Activated CD8-positive, alpha-beta memory T cell treated with anti-CD3 and anti-CD28 coated beads, Interleukin-2, amount 10 ng/mL, durations not matched to agents 7 days and 5 days (primary cell): ENCODE measurements at regions not wholly inside any gene's neighbourhood (a gene's known extent, or its start where the extent isn't known, plus 50 kb on each side); places are given as distances from the start of the nearest gene placed in this dataset.

Experiments used
- ATAC-seq: fragments of 150-1000 bp; cut with Tn5 transposase; one replicate; pipeline ENCODE4 v1.10.0; 2021; ENCODE audit warnings: moderate library complexity
- CTCF ChIA-PET: fragments of 350-600 bp; sonication (Branson Sonifier 250); formaldehyde crosslinking; loops from one replicate; lab custom pipeline; 2021; ENCODE audit warnings: antibody characterized with exemption; lab: Charles Lee
- DNase-seq: peaks from one replicate; pipeline ENCODE4 v3.0.0-alpha.2; 2020
- H3K27ac Mint-ChIP-seq: one replicate; pipeline ENCODE4 v1.8.0; 2021; ENCODE audit warnings: mild to moderate bottlenecking, mixed read lengths
- H3K27me3 Mint-ChIP-seq: one replicate; pipeline ENCODE4 v1.8.0; 2021; ENCODE audit warnings: mixed read lengths
- H3K36me3 Mint-ChIP-seq: one replicate; pipeline ENCODE4 v1.8.0; 2021; ENCODE audit warnings: mild to moderate bottlenecking, mixed read lengths
- H3K4me1 Mint-ChIP-seq: one replicate; pipeline ENCODE4 v1.8.0; 2021; ENCODE audit warnings: mixed read lengths
- H3K4me3 Mint-ChIP-seq: one replicate; pipeline ENCODE4 v1.8.0; 2021; ENCODE audit warnings: mild to moderate bottlenecking, moderate library complexity, mixed read lengths
- H3K9me3 Mint-ChIP-seq: one replicate; pipeline ENCODE4 v1.8.0; 2022; ENCODE audit warnings: low read depth, mixed read lengths

GRCh38 chr10:125377368-125377767, 217.0 kb upstream of the CTBP2 start:
- DNase-seq (no peak), ATAC-seq (no peak)
- peaks cover 3% of the 10 kb centered on the region for H3K9me3 Mint-ChIP-seq
- H3K27ac Mint-ChIP-seq, result no peak overlapping the region
- CTCF ChIA-PET, result interaction anchor here (1.5 kb wide), 1 partner anchor 9 kb away, joined by 4 read pairs; no protein-coding TSS in a partner anchor
- H3K27me3 Mint-ChIP-seq, result no peaks in the 10 kb centered on the region
- H3K4me1 Mint-ChIP-seq, result no peaks in the 10 kb centered on the region
- H3K36me3 Mint-ChIP-seq, result no peaks in the 10 kb centered on the region
- no peak overlapping the region for H3K4me3 Mint-ChIP-seq

- Mint-ChIP-seq H3K4me3 (no peak overlapping the region), H3K36me3 (no peaks in the 10 kb centered on the region), H3K27ac (no peak overlapping the region), H3K4me1 (no peaks in the 10 kb centered on the region), H3K27me3 (no peaks in the 10 kb centered on the region), H3K9me3 (no peaks in the 10 kb centered on the region)
- no peak for ATAC-seq
- CTCF ChIA-PET, result no interaction called here
- no peak for DNase-seq
Observed at GRCh38 chr10:125375210-125375609, 214.8 kb upstream of the CTBP2 start.

GRCh38 chr10:125373546-125373945, 213.2 kb upstream of the CTBP2 start:
- no peaks in the 10 kb centered on the region for H3K4me1 Mint-ChIP-seq
- no peak for ATAC-seq
- no peaks in the 10 kb centered on the region for H3K27me3 Mint-ChIP-seq
- no peaks in the 10 kb centered on the region for H3K36me3 Mint-ChIP-seq
- H3K4me3 Mint-ChIP-seq, result no peak overlapping the region
- H3K9me3 Mint-ChIP-seq, result no peaks in the 10 kb centered on the region
- H3K27ac Mint-ChIP-seq, result no peak overlapping the region
- CTCF ChIA-PET, result no interaction called here
- no peak for DNase-seq

GRCh38 chr10:125370578-125370977, 210.2 kb upstream of the CTBP2 start:
- DNase-seq (no peak), ATAC-seq (no peak)
- Mint-ChIP-seq H3K27ac (no peak overlapping the region), H3K4me3 (no peak overlapping the region), H3K36me3 (no peaks in the 10 kb centered on the region), H3K4me1 (no peaks in the 10 kb centered on the region), H3K27me3 (no peaks in the 10 kb centered on the region), H3K9me3 (no peaks in the 10 kb centered on the region)
- CTCF ChIA-PET, result no interaction called here

GRCh38 chr10:125369382-125370326, 209.3 kb upstream of the CTBP2 start:
- no peak overlapping the region for H3K4me3 Mint-ChIP-seq
- ATAC-seq (no peak), DNase-seq (no peak)
- CTCF ChIA-PET, result no interaction called here
- H3K36me3 Mint-ChIP-seq, result no peaks in the 10 kb centered on the region
- H3K9me3 Mint-ChIP-seq, result no peaks in the 10 kb centered on the region
- no peaks in the 10 kb centered on the region for H3K4me1 Mint-ChIP-seq
- no peak overlapping the region for H3K27ac Mint-ChIP-seq
- H3K27me3 Mint-ChIP-seq, result no peaks in the 10 kb centered on the region

- Mint-ChIP-seq H3K27ac (no peak overlapping the region), H3K27me3 (no peaks in the 10 kb centered on the region), H3K36me3 (no peaks in the 10 kb centered on the region), H3K9me3 (no peaks in the 10 kb centered on the region), H3K4me3 (no peak overlapping the region), H3K4me1 (no peaks in the 10 kb centered on the region)
- CTCF ChIA-PET, result no interaction called here
- ATAC-seq (no peak), DNase-seq (no peak)
Observed at GRCh38 chr10:125368146-125368545, 207.8 kb upstream of the CTBP2 start.

GRCh38 chr10:125363791-125364190, 203.4 kb upstream of the CTBP2 start:
- Mint-ChIP-seq H3K4me1 (no peaks in the 10 kb centered on the region), H3K27ac (no peak overlapping the region), H3K36me3 (no peaks in the 10 kb centered on the region), H3K27me3 (no peaks in the 10 kb centered on the region), H3K9me3 (no peaks in the 10 kb centered on the region), H3K4me3 (no peak overlapping the region)
- no peak for ATAC-seq
- CTCF ChIA-PET, result no interaction called here
- no peak for DNase-seq

GRCh38 chr10:125362950-125363349, 202.6 kb upstream of the CTBP2 start:
- CTCF ChIA-PET, result interaction anchor here (0.6 kb wide), 1 partner anchor 191 kb away, joined by 3 read pairs; no protein-coding TSS in a partner anchor
- H3K4me1 Mint-ChIP-seq, result no peaks in the 10 kb centered on the region
- H3K9me3 Mint-ChIP-seq, result no peaks in the 10 kb centered on the region
- H3K27ac Mint-ChIP-seq, result no peak overlapping the region
- no peak for ATAC-seq
- no peak overlapping the region for H3K4me3 Mint-ChIP-seq
- H3K36me3 Mint-ChIP-seq, result no peaks in the 10 kb centered on the region
- no peaks in the 10 kb centered on the region for H3K27me3 Mint-ChIP-seq
- DNase-seq, result no peak

GRCh38 chr10:125359401-125359800, 199.0 kb upstream of the CTBP2 start:
- Mint-ChIP-seq H3K4me3 (no peak overlapping the region), H3K27ac (no peak overlapping the region), H3K4me1 (no peaks in the 10 kb centered on the region), H3K36me3 (no peaks in the 10 kb centered on the region), H3K27me3 (no peaks in the 10 kb centered on the region), H3K9me3 (no peaks in the 10 kb centered on the region)
- DNase-seq (no peak), ATAC-seq (no peak)
- CTCF ChIA-PET, result no interaction called here

- CTCF ChIA-PET, result no interaction called here
- Mint-ChIP-seq H3K4me3 (no peak overlapping the region), H3K27me3 (no peaks in the 10 kb centered on the region), H3K4me1 (no peaks in the 10 kb centered on the region), H3K9me3 (no peaks in the 10 kb centered on the region), H3K36me3 (no peaks in the 10 kb centered on the region), H3K27ac (no peak overlapping the region)
- DNase-seq (no peak), ATAC-seq (no peak)
Observed at GRCh38 chr10:125355657-125356056, 195.3 kb upstream of the CTBP2 start.

GRCh38 chr10:125350519-125350918, 190.2 kb upstream of the CTBP2 start:
- CTCF ChIA-PET, result no interaction called here

GRCh38 chr10:125348536-125348935, 188.2 kb upstream of the CTBP2 start:
- H3K27ac Mint-ChIP-seq, result no peak overlapping the region

More at GRCh38 chr10:125350519-125350918, 190.2 kb upstream of the CTBP2 start:
- H3K9me3 Mint-ChIP-seq, result no peaks in the 10 kb centered on the region
- no peaks in the 10 kb centered on the region for H3K4me1 Mint-ChIP-seq
- H3K4me3 Mint-ChIP-seq, result no peak overlapping the region
- H3K27me3 Mint-ChIP-seq, result no peaks in the 10 kb centered on the region
- H3K27ac Mint-ChIP-seq, result no peak overlapping the region
- DNase-seq (no peak), ATAC-seq (no peak)
- H3K36me3 Mint-ChIP-seq, result no peaks in the 10 kb centered on the region

GRCh38 chr10:125344573-125345171, 184.3 kb upstream of the CTBP2 start:
- CTCF ChIA-PET, result no interaction called here
- no peaks in the 10 kb centered on the region for H3K27me3 Mint-ChIP-seq
- H3K36me3 Mint-ChIP-seq, result no peaks in the 10 kb centered on the region
- H3K4me1 Mint-ChIP-seq, result no peaks in the 10 kb centered on the region
- H3K27ac Mint-ChIP-seq, result no peak overlapping the region
- no peak overlapping the region for H3K4me3 Mint-ChIP-seq
- H3K9me3 Mint-ChIP-seq, result no peaks in the 10 kb centered on the region
- ATAC-seq (no peak), DNase-seq (no peak)

More at GRCh38 chr10:125348536-125348935, 188.2 kb upstream of the CTBP2 start:
- Mint-ChIP-seq H3K9me3 (no peaks in the 10 kb centered on the region), H3K4me3 (no peak overlapping the region), H3K36me3 (no peaks in the 10 kb centered on the region), H3K27me3 (no peaks in the 10 kb centered on the region), H3K4me1 (no peaks in the 10 kb centered on the region)
- DNase-seq, result no peak
- CTCF ChIA-PET, result no interaction called here
- no peak for ATAC-seq

GRCh38 chr10:125343983-125344382, 183.6 kb upstream of the CTBP2 start:
- no peaks in the 10 kb centered on the region for H3K4me1 Mint-ChIP-seq
- no peaks in the 10 kb centered on the region for H3K27me3 Mint-ChIP-seq
- DNase-seq (no peak), ATAC-seq (no peak)
- no peaks in the 10 kb centered on the region for H3K36me3 Mint-ChIP-seq
- H3K27ac Mint-ChIP-seq, result no peak overlapping the region
- CTCF ChIA-PET, result no interaction called here
- H3K9me3 Mint-ChIP-seq, result no peaks in the 10 kb centered on the region
- H3K4me3 Mint-ChIP-seq, result no peak overlapping the region
